ENCODE measurements at regions not wholly inside any gene's neighbourhood (a gene's known extent, or its start where the extent isn't known, plus 50 kb on each side); places are given as distances from the start of the nearest gene placed in this dataset.

- ATAC-seq (ENCODE audit: low FRiP score) (no peak), DNase-seq (ENCODE audit: low spot score) (no peak)
- no peak for TF ChIP-seq CTCF (IDR thresholded peaks at IDR 0.05)
These were observed 279.0 kb downstream of the HS3ST1 start for GRCh38 chr4:11149612-11150259.

- no peak for TF ChIP-seq CTCF (IDR thresholded peaks at IDR 0.05)
- DNase-seq (ENCODE audit: low spot score) = no peak
- no peak for ATAC-seq (ENCODE audit: low FRiP score)
These were observed 288.8 kb downstream of the HS3ST1 start for GRCh38 chr4:11139871-11140270.

- no peak for TF ChIP-seq CTCF (IDR thresholded peaks at IDR 0.05)
- DNase-seq (ENCODE audit: low spot score) = no peak
- ATAC-seq (ENCODE audit: low FRiP score) = no peak
These were observed 289.7 kb downstream of the HS3ST1 start for GRCh38 chr4:11138964-11139363.

GRCh38 chr4:11134705-11135104 lies 294.0 kb downstream of the HS3ST1 start:
- no peak for DNase-seq (ENCODE audit: low spot score)
- no peak for ATAC-seq (ENCODE audit: low FRiP score)

GRCh38 chr4:11133868-11134267 lies 294.8 kb downstream of the HS3ST1 start:
- no peak for TF ChIP-seq CTCF (IDR thresholded peaks at IDR 0.05)
- no peak for DNase-seq (ENCODE audit: low spot score)
- ATAC-seq (ENCODE audit: low FRiP score) = no peak

More at GRCh38 chr4:11134705-11135104, 294.0 kb downstream of the HS3ST1 start:
- TF ChIP-seq CTCF (IDR thresholded peaks at IDR 0.05) = no peak

- no peak for ATAC-seq (ENCODE audit: low FRiP score)
- DNase-seq (ENCODE audit: low spot score) = no peak
- TF ChIP-seq CTCF (IDR thresholded peaks at IDR 0.05) = no peak
These were observed 296.2 kb downstream of the HS3ST1 start for GRCh38 chr4:11132478-11132877.

- DNase-seq (ENCODE audit: low spot score) (no peak), ATAC-seq (ENCODE audit: low FRiP score) (no peak)
- TF ChIP-seq CTCF (IDR thresholded peaks at IDR 0.05) = no peak
These were observed 297.2 kb downstream of the HS3ST1 start for GRCh38 chr4:11131491-11131890.
